Lung microvascular endothelial cell (primary cell): ENCODE measurements at regions not wholly inside any gene's neighbourhood (a gene's known extent, or its start where the extent isn't known, plus 50 kb on each side); places are given as distances from the start of the nearest gene placed in this dataset.
"Not testable (repeated sequence)": the region's sequence is repeated elsewhere in the genome, so short reads cannot be mapped to it uniquely, and the experiment has no call there.

Source experiments
- DNase-seq, 2 donors: peaks; one replicate each; pipeline versions ENCODE4 v3.0.0 to v3.0.0-alpha.2; 2010; ENCODE audit warnings: low read depth in 2 of 2

- no peak for DNase-seq
These were observed 110.4 kb downstream of the RIN2 start for GRCh38 chr20:19868441-19868840.

- DNase-seq, result no peak
These were observed 113.9 kb downstream of the RIN2 start for GRCh38 chr20:19872001-19872400.

- no peak for DNase-seq
These were observed 116.1 kb downstream of the RIN2 start for GRCh38 chr20:19874040-19874727.

GRCh38 chr20:19875376-19876221 is 117.5 kb downstream of the RIN2 start:
- no peak for DNase-seq

GRCh38 chr20:19876828-19877460 is 118.9 kb downstream of the RIN2 start:
- DNase-seq, result no peak

- not testable (repeated sequence) for DNase-seq
These were observed 121.8 kb downstream of the RIN2 start for GRCh38 chr20:19879874-19880255.

- DNase-seq, result no peak
These were observed 122.4 kb downstream of the RIN2 start for GRCh38 chr20:19880256-19881079.

GRCh38 chr20:19881080-19881840 is 123.2 kb downstream of the RIN2 start:
- no peak for DNase-seq

- no peak for DNase-seq
These were observed 123.9 kb downstream of the RIN2 start for GRCh38 chr20:19881990-19882389.

GRCh38 chr20:19882446-19882845 is 124.4 kb downstream of the RIN2 start:
- no peak for DNase-seq

GRCh38 chr20:19883501-19883900 is 125.4 kb downstream of the RIN2 start:
- no peak for DNase-seq

- DNase-seq, result no peak
These were observed 127.5 kb downstream of the RIN2 start for GRCh38 chr20:19885594-19885938.

- DNase-seq, result peak; percentile 83 to 87
These were observed 128.0 kb downstream of the RIN2 start for GRCh38 chr20:19885939-19886660.

GRCh38 chr20:19886661-19887288 is 128.7 kb downstream of the RIN2 start:
- peak; percentile 57 to 62 for DNase-seq

- DNase-seq, result peak; percentile 37 to 44
These were observed 129.4 kb upstream of the NAA20 start for GRCh38 chr20:19887556-19888268.

GRCh38 chr20:19888269-19888671 is 128.9 kb upstream of the NAA20 start:
- peak; percentile 54 to 68 for DNase-seq

GRCh38 chr20:19889011-19889953 is 127.9 kb upstream of the NAA20 start:
- peak; percentile 93 to 95 for DNase-seq
